ENCODE measurements at regions not wholly inside any gene's neighbourhood (a gene's known extent, or its start where the extent isn't known, plus 50 kb on each side); places are given as distances from the start of the nearest gene placed in this dataset.

DNA sequence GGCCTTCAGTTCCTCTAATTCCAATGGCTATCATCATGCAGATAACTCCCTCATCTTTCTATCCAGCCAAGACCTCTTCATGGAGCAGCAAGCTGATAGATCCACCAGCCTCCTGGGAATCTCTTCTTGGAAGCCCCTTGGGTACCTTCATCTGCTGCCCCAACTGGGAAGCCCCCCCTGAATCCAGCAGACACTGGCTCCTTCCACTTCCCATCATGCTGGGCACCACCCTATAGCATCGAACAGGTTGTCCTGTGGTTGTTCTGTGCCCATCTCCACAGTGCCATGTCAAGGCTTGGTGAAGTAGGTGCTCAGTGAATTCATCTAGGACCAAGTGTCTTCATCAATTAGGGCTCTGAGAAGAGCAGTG, 410.4 kb upstream of the KLF4 start:
- TF ChIP-seq, protein P1, sequence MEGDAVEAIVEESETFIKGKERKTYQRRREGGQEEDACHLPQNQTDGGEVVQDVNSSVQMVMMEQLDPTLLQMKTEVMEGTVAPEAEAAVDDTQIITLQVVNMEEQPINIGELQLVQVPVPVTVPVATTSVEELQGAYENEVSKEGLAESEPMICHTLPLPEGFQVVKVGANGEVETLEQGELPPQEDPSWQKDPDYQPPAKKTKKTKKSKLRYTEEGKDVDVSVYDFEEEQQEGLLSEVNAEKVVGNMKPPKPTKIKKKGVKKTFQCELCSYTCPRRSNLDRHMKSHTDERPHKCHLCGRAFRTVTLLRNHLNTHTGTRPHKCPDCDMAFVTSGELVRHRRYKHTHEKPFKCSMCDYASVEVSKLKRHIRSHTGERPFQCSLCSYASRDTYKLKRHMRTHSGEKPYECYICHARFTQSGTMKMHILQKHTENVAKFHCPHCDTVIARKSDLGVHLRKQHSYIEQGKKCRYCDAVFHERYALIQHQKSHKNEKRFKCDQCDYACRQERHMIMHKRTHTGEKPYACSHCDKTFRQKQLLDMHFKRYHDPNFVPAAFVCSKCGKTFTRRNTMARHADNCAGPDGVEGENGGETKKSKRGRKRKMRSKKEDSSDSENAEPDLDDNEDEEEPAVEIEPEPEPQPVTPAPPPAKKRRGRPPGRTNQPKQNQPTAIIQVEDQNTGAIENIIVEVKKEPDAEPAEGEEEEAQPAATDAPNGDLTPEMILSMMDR (conservative IDR thresholded peaks at IDR 0.05; ENCODE audit: low read depth in 2 of 2): no peak
- TF ChIP-seq EZH2 (IDR thresholded peaks at IDR 0.05; ENCODE audit: low read depth, unreplicated experiment): no peak
- TF ChIP-seq, protein P2, sequence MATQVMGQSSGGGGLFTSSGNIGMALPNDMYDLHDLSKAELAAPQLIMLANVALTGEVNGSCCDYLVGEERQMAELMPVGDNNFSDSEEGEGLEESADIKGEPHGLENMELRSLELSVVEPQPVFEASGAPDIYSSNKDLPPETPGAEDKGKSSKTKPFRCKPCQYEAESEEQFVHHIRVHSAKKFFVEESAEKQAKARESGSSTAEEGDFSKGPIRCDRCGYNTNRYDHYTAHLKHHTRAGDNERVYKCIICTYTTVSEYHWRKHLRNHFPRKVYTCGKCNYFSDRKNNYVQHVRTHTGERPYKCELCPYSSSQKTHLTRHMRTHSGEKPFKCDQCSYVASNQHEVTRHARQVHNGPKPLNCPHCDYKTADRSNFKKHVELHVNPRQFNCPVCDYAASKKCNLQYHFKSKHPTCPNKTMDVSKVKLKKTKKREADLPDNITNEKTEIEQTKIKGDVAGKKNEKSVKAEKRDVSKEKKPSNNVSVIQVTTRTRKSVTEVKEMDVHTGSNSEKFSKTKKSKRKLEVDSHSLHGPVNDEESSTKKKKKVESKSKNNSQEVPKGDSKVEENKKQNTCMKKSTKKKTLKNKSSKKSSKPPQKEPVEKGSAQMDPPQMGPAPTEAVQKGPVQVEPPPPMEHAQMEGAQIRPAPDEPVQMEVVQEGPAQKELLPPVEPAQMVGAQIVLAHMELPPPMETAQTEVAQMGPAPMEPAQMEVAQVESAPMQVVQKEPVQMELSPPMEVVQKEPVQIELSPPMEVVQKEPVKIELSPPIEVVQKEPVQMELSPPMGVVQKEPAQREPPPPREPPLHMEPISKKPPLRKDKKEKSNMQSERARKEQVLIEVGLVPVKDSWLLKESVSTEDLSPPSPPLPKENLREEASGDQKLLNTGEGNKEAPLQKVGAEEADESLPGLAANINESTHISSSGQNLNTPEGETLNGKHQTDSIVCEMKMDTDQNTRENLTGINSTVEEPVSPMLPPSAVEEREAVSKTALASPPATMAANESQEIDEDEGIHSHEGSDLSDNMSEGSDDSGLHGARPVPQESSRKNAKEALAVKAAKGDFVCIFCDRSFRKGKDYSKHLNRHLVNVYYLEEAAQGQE (IDR thresholded peaks at IDR 0.05; ENCODE audit: unreplicated experiment): no peak
- no peak for TF ChIP-seq EZH2phosphoT487 (IDR thresholded peaks at IDR 0.05; ENCODE audit: unreplicated experiment)
- no peak for TF ChIP-seq POLR2AphosphoS5 (IDR thresholded peaks at IDR 0.05; ENCODE audit: low read depth)
- TF ChIP-seq CREB1 (CRISPR knock-in tag; IDR thresholded peaks at IDR 0.05; ENCODE audit: low read depth): no peak
- TF ChIP-seq STAT1 (IDR thresholded peaks at IDR 0.05; ENCODE audit: unreplicated experiment): no peak
- TF ChIP-seq ZNF331 (CRISPR knock-in tag; IDR thresholded peaks at IDR 0.05; ENCODE audit: low read depth): no peak
- TF ChIP-seq NANOG (IDR thresholded peaks at IDR 0.05; ENCODE audit: borderline replicate concordance): no peak
- no peak for TF ChIP-seq ZNF114 (CRISPR knock-in tag; IDR thresholded peaks at IDR 0.05)

All from GM23338 (cell line).